ENCODE measurements at regions not wholly inside any gene's neighbourhood (a gene's known extent, or its start where the extent isn't known, plus 50 kb on each side); places are given as distances from the start of the nearest gene placed in this dataset.

DNA sequence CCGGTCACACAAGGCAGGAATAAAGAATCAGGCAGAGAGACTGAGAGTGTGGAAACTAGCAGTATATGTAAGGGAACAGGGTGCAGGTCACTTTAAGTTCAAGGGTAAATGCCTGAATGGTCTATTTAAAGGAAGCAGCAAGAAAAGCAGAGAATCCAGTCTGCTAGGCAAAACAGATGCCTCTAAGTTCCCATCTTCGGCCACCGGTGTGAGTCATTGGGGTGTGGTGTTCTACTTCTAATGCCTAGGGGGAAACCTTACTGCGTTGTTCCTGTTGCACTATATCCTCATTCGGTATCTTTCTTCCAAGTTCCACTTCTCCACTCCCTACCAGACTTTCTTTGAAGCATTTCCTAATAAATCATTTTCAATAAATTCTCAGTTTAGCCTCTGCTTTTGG is 259.9 kb downstream of the HHIPL2 start:
- DNase-seq (ENCODE audit: low read depth): no peak

DNA sequence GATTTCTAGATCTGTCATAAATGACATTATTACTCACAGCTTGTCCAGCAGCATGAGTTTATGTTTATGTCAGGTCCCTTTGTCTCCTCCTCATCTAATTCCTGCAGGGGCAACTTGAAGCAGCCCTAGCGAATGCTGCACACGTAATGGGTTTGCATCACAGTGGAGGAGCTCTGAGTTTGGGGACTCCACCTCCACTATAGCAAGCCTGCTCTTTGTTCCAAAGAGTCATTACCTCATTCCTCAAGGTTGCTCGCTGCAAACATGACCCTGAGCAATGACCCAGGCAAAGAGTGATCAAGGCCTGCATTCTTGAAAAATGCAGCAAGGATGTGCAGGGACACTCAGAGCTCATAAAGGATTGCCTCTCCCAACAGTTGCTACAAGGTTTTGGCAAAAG is 261.9 kb downstream of the HHIPL2 start:
- DNase-seq (ENCODE audit: low read depth): no peak

- DNase-seq (ENCODE audit: low read depth): no peak
Measured at GRCh38 chr1:222285526-222285925, 262.4 kb downstream of the HHIPL2 start.

GRCh38 chr1:222284466-222284865 is 263.4 kb downstream of the HHIPL2 start:
- DNase-seq (ENCODE audit: low read depth): no peak

GRCh38 chr1:222283147-222283768 is 264.6 kb downstream of the HHIPL2 start:
- DNase-seq (ENCODE audit: low read depth): peak; percentile 37

DNA sequence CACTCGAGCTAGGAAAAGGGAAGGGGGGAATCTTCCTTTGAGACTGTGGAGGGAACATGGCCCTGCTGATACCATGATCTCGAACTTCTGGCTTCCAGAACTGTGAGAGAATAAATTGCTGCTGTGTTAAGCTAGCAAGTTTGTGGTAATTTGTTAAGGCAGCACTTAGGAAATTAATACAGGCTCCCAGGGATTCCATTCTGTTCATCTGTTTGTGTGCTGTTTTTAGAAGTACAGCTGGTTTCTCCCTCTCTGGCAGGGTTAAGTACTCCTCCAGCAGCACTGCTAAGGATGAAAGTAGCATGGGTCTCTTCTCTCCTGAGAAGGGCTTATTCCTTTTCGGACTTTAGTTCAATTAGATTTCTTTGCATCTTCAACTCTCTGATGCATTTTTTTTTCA is 268.3 kb downstream of the HHIPL2 start:
- DNase-seq (ENCODE audit: low read depth): no peak

DNA sequence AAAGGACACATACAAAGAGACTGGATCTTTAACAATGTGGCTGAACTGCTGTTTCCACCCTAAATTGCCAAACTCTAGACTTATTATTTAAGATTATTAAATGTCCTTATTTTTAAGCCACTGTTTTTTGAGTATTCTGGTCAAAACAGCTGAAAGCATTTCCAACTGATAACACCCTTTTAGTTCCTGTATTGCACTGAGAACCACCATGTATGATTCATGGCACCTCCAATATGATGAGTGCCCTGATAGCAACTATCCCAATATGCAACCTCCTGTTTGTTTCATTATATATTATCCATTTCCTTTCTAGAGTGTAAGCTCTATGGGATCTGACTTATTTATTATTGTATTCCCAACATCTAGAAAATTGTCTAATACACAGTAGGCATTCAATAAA is 269.4 kb downstream of the HHIPL2 start:
- DNase-seq (ENCODE audit: low read depth): no peak

DNA sequence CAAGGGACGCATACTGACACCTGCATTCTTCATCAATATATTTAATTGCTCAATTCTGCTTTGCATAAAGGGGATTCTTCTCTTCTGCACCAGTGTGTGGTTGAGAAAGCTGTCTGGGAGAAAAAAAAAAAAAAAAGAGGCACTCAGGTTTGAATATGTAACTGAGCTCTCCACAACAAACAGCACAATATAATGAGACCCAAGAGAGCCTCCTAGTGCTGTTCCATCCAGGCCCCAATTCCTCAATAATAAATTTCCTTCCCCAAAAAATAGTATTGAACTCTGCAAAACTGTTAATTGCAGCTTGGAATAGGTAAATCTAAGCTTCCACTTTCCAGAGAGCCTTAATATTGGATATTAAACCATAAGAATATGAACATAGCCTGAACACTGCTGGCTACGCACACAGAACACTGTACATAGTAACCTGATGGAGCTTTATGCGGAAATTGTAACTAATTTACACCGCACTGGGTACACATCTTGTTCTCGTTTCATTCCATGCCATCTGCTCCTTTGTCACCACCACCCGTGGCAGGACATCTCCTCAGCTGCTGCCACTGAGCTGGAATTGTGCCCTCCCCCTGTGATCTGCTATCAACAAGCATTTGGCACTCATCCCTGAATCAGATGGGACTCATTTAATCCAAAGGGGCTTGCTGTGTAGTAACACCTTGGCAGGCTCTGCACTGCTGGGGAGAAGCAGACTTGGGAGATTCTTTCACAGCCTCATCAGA is 272.0 kb downstream of the HHIPL2 start:
- DNase-seq (ENCODE audit: low read depth): no peak

- no peak for DNase-seq (ENCODE audit: low read depth)
Measured at GRCh38 chr1:222275001-222275728, 272.7 kb downstream of the HHIPL2 start.

- DNase-seq (ENCODE audit: low read depth): no peak
Measured at GRCh38 chr1:222266223-222267196, 281.4 kb downstream of the HHIPL2 start.

DNA sequence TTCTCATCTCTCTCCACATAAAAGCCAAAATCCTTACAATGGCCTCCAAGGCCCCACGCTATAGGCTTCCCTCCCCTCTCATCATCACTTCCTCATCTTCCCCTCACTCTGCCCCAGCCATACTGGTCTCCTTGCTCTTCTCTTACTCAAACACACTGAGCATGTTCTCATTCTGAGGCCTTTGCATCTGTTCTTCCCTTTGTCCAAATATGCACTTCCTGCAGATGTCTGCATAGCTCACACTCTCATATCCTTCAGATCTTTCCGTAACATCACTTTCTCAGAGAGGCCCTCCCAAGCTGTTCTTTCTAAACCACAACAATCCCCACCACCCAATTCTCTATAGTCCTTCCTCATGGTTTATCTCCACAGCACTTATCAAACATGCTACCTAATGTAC is 284.1 kb downstream of the HHIPL2 start:
- no peak for DNase-seq (ENCODE audit: low read depth)

DNA sequence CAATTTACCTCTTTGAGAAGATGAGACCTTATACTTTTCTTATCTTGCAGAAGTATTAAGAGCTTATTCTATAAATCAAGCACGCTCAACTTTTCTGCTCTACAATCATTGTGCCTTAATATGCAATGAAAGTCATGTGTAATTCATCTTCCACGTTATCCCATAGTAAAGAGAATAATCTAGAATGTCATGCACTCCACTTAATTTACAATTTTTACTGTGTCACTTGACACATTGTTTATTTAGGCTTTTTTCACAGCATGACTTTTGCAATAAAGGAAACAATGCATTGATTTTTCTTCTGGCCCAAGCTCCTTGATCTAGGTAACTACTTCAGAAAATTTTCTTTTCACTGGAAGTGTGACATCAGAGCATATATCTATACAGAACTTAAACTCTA is 290.9 kb downstream of the HHIPL2 start:
- DNase-seq (ENCODE audit: low read depth): no peak

DNA sequence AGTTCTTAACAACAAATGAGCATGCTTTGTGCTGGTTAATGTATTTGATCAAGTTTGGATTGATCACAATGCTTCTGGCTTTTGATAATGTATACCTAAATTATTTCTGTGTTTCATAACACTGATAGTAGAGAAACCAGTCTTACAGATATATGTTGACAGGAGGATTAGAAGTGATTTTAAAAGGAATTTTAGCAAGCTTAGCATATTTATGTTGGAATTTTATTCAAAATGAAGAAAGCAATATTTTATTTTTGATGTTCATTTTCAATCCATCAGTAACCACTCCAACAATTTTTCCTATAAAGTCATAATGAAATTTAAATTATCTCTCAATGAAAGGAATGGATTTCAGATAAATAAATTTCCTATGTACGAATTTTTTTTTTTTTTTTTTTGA is 291.8 kb downstream of the HHIPL2 start:
- no peak for DNase-seq (ENCODE audit: low read depth)

GRCh38 chr1:222252788-222253187 is 295.1 kb downstream of the HHIPL2 start:
- DNase-seq (ENCODE audit: low read depth): no peak

GRCh38 chr1:222251847-222252246 is 296.1 kb downstream of the HHIPL2 start:
- DNase-seq (ENCODE audit: low read depth): no peak

DNA sequence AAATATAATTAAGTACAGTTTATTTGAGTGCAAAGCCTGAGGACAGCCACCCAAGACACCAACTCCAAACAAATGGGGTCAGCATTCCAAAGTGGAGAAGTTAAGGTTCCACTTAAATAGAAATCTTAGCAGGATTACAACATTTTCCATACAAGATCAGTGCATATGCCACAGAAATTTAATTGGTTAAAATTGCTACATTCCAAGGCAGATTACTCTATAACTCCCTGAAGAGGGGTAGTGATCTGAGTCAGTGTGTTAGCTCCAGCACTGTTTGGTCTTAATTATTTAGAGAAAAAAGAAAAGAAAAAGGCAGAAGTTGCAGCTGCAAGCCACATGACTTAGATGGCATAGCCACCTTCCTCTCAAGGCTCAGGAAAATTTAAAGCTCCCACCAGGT is 297.5 kb downstream of the HHIPL2 start:
- DNase-seq (ENCODE audit: low read depth): peak; percentile 44

DNA sequence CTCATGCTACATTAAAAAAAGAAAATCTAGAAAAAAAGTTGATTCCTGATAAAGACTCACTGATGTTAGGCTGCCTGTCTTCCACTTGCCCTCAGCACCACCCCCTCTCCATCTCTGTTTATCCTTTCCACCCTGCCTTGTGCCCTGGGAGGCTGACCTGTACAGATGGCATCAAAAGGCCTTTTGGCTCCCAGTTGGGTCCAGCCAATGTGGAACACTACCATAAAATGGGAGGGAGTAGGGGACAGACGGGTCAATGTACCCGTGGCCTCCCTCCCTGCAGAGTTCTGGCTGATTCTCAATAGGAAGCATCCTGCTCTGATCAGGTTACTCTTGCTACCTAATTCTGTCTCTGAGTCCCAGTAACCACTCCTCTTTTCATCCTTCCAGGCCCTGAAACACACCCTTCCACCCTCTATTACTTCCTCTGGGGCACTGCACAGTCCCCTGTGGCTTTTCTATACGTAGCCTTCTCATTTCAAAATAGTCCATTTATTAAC is 300.0 kb downstream of the HHIPL2 start:
- DNase-seq (ENCODE audit: low read depth): no peak

- DNase-seq (ENCODE audit: low read depth): no peak
Measured at GRCh38 chr1:222247081-222247480, 300.8 kb downstream of the HHIPL2 start.

DNA sequence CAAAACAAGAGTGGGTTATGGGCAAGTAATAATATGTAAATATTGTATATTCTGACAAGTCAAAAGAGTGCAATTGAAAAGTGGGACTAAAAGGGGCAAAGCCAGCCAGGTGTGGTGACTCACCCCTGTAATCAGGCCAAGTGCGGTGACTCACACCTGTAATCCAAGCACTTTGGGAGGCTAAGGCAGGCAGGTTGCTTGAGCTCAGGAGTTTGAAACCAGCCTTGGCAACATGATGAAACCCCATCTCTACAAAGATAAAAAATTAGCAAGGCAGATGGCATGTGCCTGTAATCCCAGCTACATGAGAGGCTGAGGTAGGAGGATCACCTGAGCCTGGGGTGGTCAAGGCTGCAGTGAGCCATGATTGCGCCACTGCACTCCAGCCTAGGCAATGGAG is 304.0 kb downstream of the HHIPL2 start:
- no peak for DNase-seq (ENCODE audit: low read depth)

- no peak for DNase-seq (ENCODE audit: low read depth)
Measured at GRCh38 chr1:222242492-222242891, 305.4 kb downstream of the HHIPL2 start.

- no peak for DNase-seq (ENCODE audit: low read depth)
Measured at GRCh38 chr1:222241410-222241809, 306.5 kb downstream of the HHIPL2 start.
